ENCODE measurements at regions not wholly inside any gene's neighbourhood (a gene's known extent, or its start where the extent isn't known, plus 50 kb on each side); places are given as distances from the start of the nearest gene placed in this dataset. TPM values are rescaled to one million over a fixed set of nuclear protein-coding genes. Genes with fewer than 3 reads are reported as not detected.

Small RNA genes in the stretch of these regions (small RNA-seq; reads per million reads assigned to genes)
- not detected for gene RF00012
